ENCODE measurements at regions not wholly inside any gene's neighbourhood (a gene's known extent, or its start where the extent isn't known, plus 50 kb on each side); places are given as distances from the start of the nearest gene placed in this dataset.

DNA sequence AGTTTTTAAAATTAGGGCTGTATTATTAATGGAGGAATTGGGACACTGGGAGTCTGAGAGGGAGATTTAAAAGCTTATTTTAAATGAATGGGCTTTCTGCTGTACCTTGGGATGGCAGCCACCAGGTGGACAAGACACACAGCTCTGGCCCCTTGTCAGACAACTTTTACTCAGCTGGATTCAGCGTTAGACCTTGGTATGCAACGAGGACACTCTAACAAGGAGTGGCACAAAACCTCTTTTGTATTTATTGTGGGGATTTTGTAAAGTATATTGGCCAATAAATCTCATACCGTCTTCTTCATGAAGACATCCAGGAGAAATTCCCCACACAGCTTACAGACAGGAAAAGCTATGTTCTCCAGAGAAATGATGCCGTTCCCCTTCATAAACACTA, 105.7 kb downstream of the LCA5 start:
- Mint-ChIP-seq H3K27me3 (ENCODE audit: low read depth) (no peaks in the 10 kb centered on the region), H3K36me3 (ENCODE audit: low read depth) (no peaks in the 10 kb centered on the region), H3K4me1 (ENCODE audit: low read depth) (peaks cover 31% of the 10 kb centered on the region), H3K9me3 (ENCODE audit: low read depth) (no peaks in the 10 kb centered on the region), H3K27ac (ENCODE audit: unreplicated experiment) (no peak overlapping the region), H3K4me3 (ENCODE audit: unreplicated experiment) (no peak overlapping the region)
- peak; percentile 53 for TF ChIP-seq CTCF (IDR thresholded peaks at IDR 0.05)
- no peak for DNase-seq (ENCODE audit: low spot score)

GRCh38 chr6:79430913-79431536, 106.2 kb downstream of the LCA5 start:
- H3K36me3 Mint-ChIP-seq (ENCODE audit: low read depth), result no peaks in the 10 kb centered on the region
- TF ChIP-seq CTCF (IDR thresholded peaks at IDR 0.05), result no peak
- H3K27ac Mint-ChIP-seq (ENCODE audit: unreplicated experiment), result peak overlapping the region; percentile 39
- no peak for DNase-seq (ENCODE audit: low spot score)
- H3K9me3 Mint-ChIP-seq (ENCODE audit: low read depth), result no peaks in the 10 kb centered on the region
- H3K27me3 Mint-ChIP-seq (ENCODE audit: low read depth), result no peaks in the 10 kb centered on the region
- H3K4me3 Mint-ChIP-seq (ENCODE audit: unreplicated experiment), result no peak overlapping the region
- peaks cover 31% of the 10 kb centered on the region for H3K4me1 Mint-ChIP-seq (ENCODE audit: low read depth)

- Mint-ChIP-seq H3K36me3 (ENCODE audit: low read depth) (no peaks in the 10 kb centered on the region), H3K27ac (ENCODE audit: unreplicated experiment) (no peak overlapping the region), H3K27me3 (ENCODE audit: low read depth) (no peaks in the 10 kb centered on the region), H3K4me1 (ENCODE audit: low read depth) (peaks cover 34% of the 10 kb centered on the region), H3K9me3 (ENCODE audit: low read depth) (no peaks in the 10 kb centered on the region), H3K4me3 (ENCODE audit: unreplicated experiment) (no peak overlapping the region)
- DNase-seq (ENCODE audit: low spot score), result no peak
- no peak for TF ChIP-seq CTCF (IDR thresholded peaks at IDR 0.05)
These were observed 109.5 kb downstream of the LCA5 start for GRCh38 chr6:79427721-79428120.

GRCh38 chr6:79426625-79427278, 110.5 kb downstream of the LCA5 start:
- no peak overlapping the region for H3K27ac Mint-ChIP-seq (ENCODE audit: unreplicated experiment)
- no peaks in the 10 kb centered on the region for H3K36me3 Mint-ChIP-seq (ENCODE audit: low read depth)
- peaks cover 38% of the 10 kb centered on the region for H3K4me1 Mint-ChIP-seq (ENCODE audit: low read depth)
- no peaks in the 10 kb centered on the region for H3K9me3 Mint-ChIP-seq (ENCODE audit: low read depth)
- H3K4me3 Mint-ChIP-seq (ENCODE audit: unreplicated experiment), result no peak overlapping the region
- no peak for DNase-seq (ENCODE audit: low spot score)
- no peak for TF ChIP-seq CTCF (IDR thresholded peaks at IDR 0.05)
- no peaks in the 10 kb centered on the region for H3K27me3 Mint-ChIP-seq (ENCODE audit: low read depth)

- Mint-ChIP-seq H3K27ac (ENCODE audit: unreplicated experiment) (no peak overlapping the region), H3K36me3 (ENCODE audit: low read depth) (no peaks in the 10 kb centered on the region), H3K4me3 (ENCODE audit: unreplicated experiment) (no peak overlapping the region), H3K4me1 (ENCODE audit: low read depth) (peaks cover 35% of the 10 kb centered on the region), H3K9me3 (ENCODE audit: low read depth) (no peaks in the 10 kb centered on the region), H3K27me3 (ENCODE audit: low read depth) (no peaks in the 10 kb centered on the region)
- no peak for TF ChIP-seq CTCF (IDR thresholded peaks at IDR 0.05)
- no peak for DNase-seq (ENCODE audit: low spot score)
These were observed 111.5 kb downstream of the LCA5 start for GRCh38 chr6:79425589-79426311.

Measured in chondrocyte (in vitro differentiated cells).